Progenitor cell of endocrine pancreas (in vitro differentiated cells): ENCODE measurements at regions not wholly inside any gene's neighbourhood (a gene's known extent, or its start where the extent isn't known, plus 50 kb on each side); places are given as distances from the start of the nearest gene placed in this dataset.

Experiments used
- DNase-seq: peaks from one replicate; pipeline ENCODE4 v3.0.0; 2021; ENCODE audit warnings: low spot score; ENCODE audit not compliant: unreplicated experiment
- H3K27ac Mint-ChIP-seq: 2 replicates; pipeline ENCODE4 v1.8.0; 2021; ENCODE audit warnings: mild to moderate bottlenecking, moderate library complexity, mixed read lengths
- H3K27me3 Mint-ChIP-seq: 2 replicates; pipeline ENCODE4 v1.8.0; 2021; ENCODE audit warnings: mixed read lengths
- H3K36me3 Mint-ChIP-seq: 2 replicates; pipeline ENCODE4 v1.8.0; 2022; ENCODE audit warnings: mixed read lengths; ENCODE audit not compliant: insufficient read depth
- H3K4me1 Mint-ChIP-seq: 2 replicates; pipeline ENCODE4 v1.8.0; 2021; ENCODE audit warnings: low read depth, mixed read lengths
- H3K4me3 Mint-ChIP-seq: 2 replicates; pipeline ENCODE4 v1.8.0; 2021; ENCODE audit warnings: low read depth, mild to moderate bottlenecking, moderate library complexity, mixed read lengths
- H3K9me3 Mint-ChIP-seq: 2 replicates; pipeline ENCODE4 v1.8.0; 2021; ENCODE audit warnings: low read depth, mixed read lengths
- TF ChIP-seq, protein P1 (sequence below): fragments of 200-600 bp; sonication (generic); IDR thresholded peaks from one replicate; pipeline ENCODE4 v1.5.0; 2021; ENCODE audit warnings: antibody characterized with exemption, mild to moderate bottlenecking; ENCODE audit not compliant: unreplicated experiment

DNA sequence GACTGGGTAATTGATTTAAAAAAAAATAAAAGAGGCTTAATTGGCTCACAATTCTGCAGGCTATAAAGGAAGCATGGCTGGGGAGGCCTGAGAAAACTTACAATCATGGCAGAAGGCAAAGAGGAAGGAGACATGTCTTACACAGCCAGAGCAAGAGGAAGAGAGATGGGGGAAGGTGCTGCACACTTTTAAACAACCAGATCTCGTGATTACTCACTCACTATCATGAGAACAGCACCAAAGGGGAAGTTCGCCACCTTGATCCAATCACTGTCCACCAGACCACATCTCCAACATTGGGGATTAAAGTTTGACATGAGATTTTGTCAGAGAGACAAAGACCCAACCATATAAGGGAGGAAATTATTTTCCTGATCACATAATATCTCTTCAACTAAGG, 138.8 kb upstream of the NR4A3 start:
- no peaks in the 10 kb centered on the region for H3K27me3 Mint-ChIP-seq

DNA sequence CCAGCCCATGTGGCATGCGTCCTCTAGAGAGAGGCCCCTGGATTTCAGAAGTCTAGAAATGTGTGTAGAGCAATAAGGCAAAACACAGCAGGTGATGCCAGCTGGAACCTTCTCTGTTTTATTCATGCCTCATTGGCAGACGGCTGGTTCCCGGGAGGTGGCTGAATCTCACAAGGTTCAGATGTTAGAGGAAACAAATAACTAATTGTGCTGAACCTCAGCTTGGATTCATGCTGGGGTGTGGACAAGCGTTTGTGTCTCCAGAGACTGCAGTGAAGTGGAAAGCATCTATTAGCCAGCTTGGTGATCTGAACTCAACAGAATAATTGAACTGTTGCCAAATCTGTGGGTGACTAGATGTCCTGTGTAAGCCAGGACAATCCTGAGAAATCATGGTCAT, 131.1 kb upstream of the NR4A3 start:
- Mint-ChIP-seq H3K27me3 (no peaks in the 10 kb centered on the region), H3K27ac (no peak overlapping the region), H3K4me1 (peaks cover 8% of the 10 kb centered on the region), H3K9me3 (peaks cover 3% of the 10 kb centered on the region), H3K36me3 (peaks cover 1% of the 10 kb centered on the region), H3K4me3 (no peak overlapping the region)
- DNase-seq: no peak
- TF ChIP-seq, protein P1, sequence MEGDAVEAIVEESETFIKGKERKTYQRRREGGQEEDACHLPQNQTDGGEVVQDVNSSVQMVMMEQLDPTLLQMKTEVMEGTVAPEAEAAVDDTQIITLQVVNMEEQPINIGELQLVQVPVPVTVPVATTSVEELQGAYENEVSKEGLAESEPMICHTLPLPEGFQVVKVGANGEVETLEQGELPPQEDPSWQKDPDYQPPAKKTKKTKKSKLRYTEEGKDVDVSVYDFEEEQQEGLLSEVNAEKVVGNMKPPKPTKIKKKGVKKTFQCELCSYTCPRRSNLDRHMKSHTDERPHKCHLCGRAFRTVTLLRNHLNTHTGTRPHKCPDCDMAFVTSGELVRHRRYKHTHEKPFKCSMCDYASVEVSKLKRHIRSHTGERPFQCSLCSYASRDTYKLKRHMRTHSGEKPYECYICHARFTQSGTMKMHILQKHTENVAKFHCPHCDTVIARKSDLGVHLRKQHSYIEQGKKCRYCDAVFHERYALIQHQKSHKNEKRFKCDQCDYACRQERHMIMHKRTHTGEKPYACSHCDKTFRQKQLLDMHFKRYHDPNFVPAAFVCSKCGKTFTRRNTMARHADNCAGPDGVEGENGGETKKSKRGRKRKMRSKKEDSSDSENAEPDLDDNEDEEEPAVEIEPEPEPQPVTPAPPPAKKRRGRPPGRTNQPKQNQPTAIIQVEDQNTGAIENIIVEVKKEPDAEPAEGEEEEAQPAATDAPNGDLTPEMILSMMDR: no peak

More for the DNA sequence above, 138.8 kb upstream of the NR4A3 start:
- H3K9me3 Mint-ChIP-seq: peaks cover 12% of the 10 kb centered on the region
- TF ChIP-seq, protein P1: no peak
- DNase-seq: no peak
- H3K4me1 Mint-ChIP-seq: peaks cover 3% of the 10 kb centered on the region
- peaks cover 6% of the 10 kb centered on the region for H3K36me3 Mint-ChIP-seq
- H3K4me3 Mint-ChIP-seq: no peak overlapping the region
- H3K27ac Mint-ChIP-seq: no peak overlapping the region

DNA sequence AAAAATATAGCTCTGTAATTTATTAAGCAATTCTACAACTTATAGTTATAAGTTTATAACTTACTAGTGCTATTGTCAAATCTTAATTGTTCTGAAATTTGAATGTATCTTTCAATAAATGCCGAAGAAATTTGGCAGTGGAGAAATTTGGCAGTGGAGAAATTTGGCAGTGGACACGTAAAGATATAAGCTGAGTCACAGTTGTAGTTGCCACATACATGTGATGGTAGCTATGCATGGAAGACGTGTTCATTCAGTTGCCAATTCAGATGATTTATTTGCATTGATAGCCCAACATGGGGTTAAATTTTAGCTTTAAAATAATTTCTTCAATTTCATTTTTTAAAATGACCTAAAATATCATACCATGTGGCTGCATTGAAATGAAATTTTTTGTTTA, 127.8 kb upstream of the NR4A3 start:
- H3K27ac Mint-ChIP-seq: no peak overlapping the region
- TF ChIP-seq, protein P1: no peak
- H3K9me3 Mint-ChIP-seq: peaks cover 8% of the 10 kb centered on the region
- no peak overlapping the region for H3K4me3 Mint-ChIP-seq
- no peak for DNase-seq
- peaks cover 8% of the 10 kb centered on the region for H3K4me1 Mint-ChIP-seq
- H3K36me3 Mint-ChIP-seq: no peaks in the 10 kb centered on the region
- H3K27me3 Mint-ChIP-seq: no peaks in the 10 kb centered on the region

DNA sequence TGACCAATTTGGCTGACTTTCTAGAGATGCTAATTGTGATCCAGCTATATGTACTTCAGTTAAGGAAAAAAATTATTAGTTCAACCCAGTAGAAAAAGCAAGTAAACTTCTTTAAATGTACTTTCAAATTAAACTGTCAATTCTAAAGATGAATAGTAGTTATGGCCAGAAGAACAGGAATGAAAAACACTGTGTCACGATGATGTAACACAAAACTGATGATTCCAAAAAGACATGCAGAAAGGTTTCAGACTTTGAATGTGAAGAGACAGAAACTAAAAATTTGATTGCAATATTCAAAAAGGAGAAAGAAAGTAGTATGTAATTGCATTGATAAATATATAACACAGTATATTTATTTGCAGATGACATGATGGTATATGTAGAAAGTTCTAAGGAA, 127.3 kb upstream of the NR4A3 start:
- peaks cover 8% of the 10 kb centered on the region for H3K4me1 Mint-ChIP-seq
- H3K4me3 Mint-ChIP-seq: no peak overlapping the region
- no peak for DNase-seq
- no peaks in the 10 kb centered on the region for H3K36me3 Mint-ChIP-seq
- peaks cover 8% of the 10 kb centered on the region for H3K9me3 Mint-ChIP-seq
- H3K27me3 Mint-ChIP-seq: no peaks in the 10 kb centered on the region
- TF ChIP-seq, protein P1: no peak
- H3K27ac Mint-ChIP-seq: no peak overlapping the region

DNA sequence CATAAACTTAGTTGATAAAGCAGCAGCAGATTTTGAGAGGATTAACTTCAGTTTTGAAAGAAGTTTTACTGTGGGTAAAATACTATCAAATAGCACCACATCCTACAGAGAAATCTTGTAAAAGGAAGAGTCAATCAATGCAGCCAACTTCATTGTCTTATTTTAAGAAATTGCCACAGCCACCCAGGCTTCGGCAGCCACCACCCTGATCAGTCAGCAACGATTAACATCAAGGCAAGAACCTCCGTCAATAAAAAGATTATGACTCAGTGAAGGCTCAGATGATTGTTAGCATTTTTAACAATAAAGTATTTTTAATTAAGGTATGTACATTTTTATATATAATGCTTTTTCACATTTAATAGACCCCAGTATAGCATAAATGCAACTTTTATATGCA, 122.3 kb upstream of the NR4A3 start:
- Mint-ChIP-seq H3K4me3 (no peak overlapping the region), H3K4me1 (no peaks in the 10 kb centered on the region), H3K9me3 (peaks cover 13% of the 10 kb centered on the region), H3K27ac (no peak overlapping the region), H3K36me3 (no peaks in the 10 kb centered on the region), H3K27me3 (no peaks in the 10 kb centered on the region)
- no peak for DNase-seq
- TF ChIP-seq, protein P1: no peak

DNA sequence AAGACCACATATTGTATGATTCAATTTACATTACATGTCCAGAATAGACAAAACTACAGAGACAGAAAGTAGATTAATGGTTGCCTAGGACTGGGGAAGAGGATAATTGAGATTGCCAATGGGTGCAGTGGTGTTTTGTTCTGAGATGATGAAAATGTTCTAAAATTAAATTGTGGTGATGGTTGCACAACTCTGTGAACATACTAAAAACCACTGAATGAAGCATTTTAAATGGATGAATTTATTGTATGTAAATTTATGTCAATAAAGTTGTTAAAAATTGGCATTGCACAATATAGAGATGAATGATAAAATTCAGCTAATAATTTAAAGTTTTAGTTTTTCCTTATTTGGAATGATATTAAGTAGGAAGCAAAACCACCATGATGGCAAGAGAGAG, 109.5 kb upstream of the NR4A3 start:
- no peaks in the 10 kb centered on the region for H3K9me3 Mint-ChIP-seq
- H3K4me1 Mint-ChIP-seq: no peaks in the 10 kb centered on the region
- TF ChIP-seq, protein P1: no peak
- H3K27me3 Mint-ChIP-seq: no peaks in the 10 kb centered on the region
- no peak for DNase-seq
- no peaks in the 10 kb centered on the region for H3K36me3 Mint-ChIP-seq
- H3K27ac Mint-ChIP-seq: no peak overlapping the region
- H3K4me3 Mint-ChIP-seq: no peak overlapping the region
